Sigmoid colon (tissue), 6 donors: ENCODE measurements at regions not wholly inside any gene's neighbourhood (a gene's known extent, or its start where the extent isn't known, plus 50 kb on each side); places are given as distances from the start of the nearest gene placed in this dataset.

Experiments
- DNase-seq: peaks from one replicate; pipeline ENCODE4 v3.0.0-alpha.2; 2019
- H3K27ac ChIP-seq, 4 donors: fragments of 200-600 bp; sonication (generic); one replicate each; pipeline ENCODE4 v1.5.1; 2016 to 2019; ENCODE audit warnings: mild to moderate bottlenecking in 1 of 4
- H3K27me3 ChIP-seq, 3 donors: fragments of 200-600 bp; sonication (generic); one replicate each; pipeline ENCODE4 v1.5.1; 2019; ENCODE audit warnings: mild to moderate bottlenecking in 1 of 3
- H3K36me3 ChIP-seq, 4 donors: fragments of 200-600 bp; sonication (generic); one replicate each; pipeline ENCODE4 v1.5.1; 2016 to 2019
- H3K4me1 ChIP-seq, 4 donors: fragments of 200-600 bp; sonication (generic); one replicate each; pipeline ENCODE4 v1.5.1; 2017 to 2019
- H3K4me3 ChIP-seq, 4 donors: fragments of 200-600 bp; sonication (generic); one replicate each; pipeline ENCODE4 v1.5.1; 2017 to 2019; ENCODE audit warnings: mild to moderate bottlenecking in 2 of 4, moderate library complexity in 1 of 4
- H3K9me3 ChIP-seq, 4 donors: fragments of 200-600 bp in 3 of 4; sonication (generic) in 3 of 4; one replicate each; pipeline versions ENCODE4 v1.5.1 to v1.6.1; 2013 to 2019
- CTCF ChIP-seq, 4 experiments: fragments of 450-650 bp in 3 of 4; fragments of 200-600 bp in 1 of 4; IDR thresholded peaks; one replicate each; pipeline ENCODE4 v1.5.1; 2016 to 2019; ENCODE audit warnings: antibody characterized with exemption in 4 of 4, mild to moderate bottlenecking in 3 of 4, moderate library complexity in 2 of 4
- EP300 ChIP-seq, 4 donors: sonication (generic); formaldehyde crosslinking; IDR thresholded peaks; one replicate each; pipeline ENCODE4 v1.6.1; 2017; ENCODE audit warnings: antibody characterized with exemption in 4 of 4
- POLR2A ChIP-seq, 2 donors: fragments of 450-650 bp; IDR thresholded peaks; one replicate each; pipeline ENCODE4 v1.6.1; 2016; ENCODE audit warnings: antibody characterized with exemption in 2 of 2, mild to moderate bottlenecking in 2 of 2, moderate library complexity in 2 of 2
- POLR2AphosphoS5 ChIP-seq, 4 donors: sonication (generic); formaldehyde crosslinking; IDR thresholded peaks; one replicate each; pipeline ENCODE4 v1.6.1; 2017; ENCODE audit warnings: antibody characterized with exemption in 4 of 4
- WGBS, 2 donors: extraction: QIAGEN DNeasy Blood & Tissue Kit; methylation state at CpG; one replicate each; pipeline ENCODE4 v1.1.7; 2013; 5-methylcytosine and 5-hydroxymethylcytosine counted together
- intact Hi-C: fragments of 100-400 bp; cut with DNase I; formaldehyde crosslinking; loops from one replicate; pipeline ENCODE4 v1.15.1; 2023
- donor health status: healthy with polysubstance abuse.
- donor health status: healthy.

- intact Hi-C loops = no loop called here
- TF ChIP-seq POLR2AphosphoS5 (IDR thresholded peaks at IDR 0.05) (no peak), CTCF (IDR thresholded peaks at IDR 0.05) (no peak), POLR2A (IDR thresholded peaks at IDR 0.05) (no peak), EP300 (IDR thresholded peaks at IDR 0.05) (no peak)
- WGBS, 2 donors = 67 to 88% methylated on average over 16 of the region's 16 CpGs
- Histone ChIP-seq H3K9me3 (no peaks in the 10 kb centered on the region), H3K4me1 (peaks cover 0 to 7% (median 0%) of the 10 kb centered on the region in 4 donors), H3K4me3 (no peak overlapping the region), H3K27me3 (no peaks in the 10 kb centered on the region), H3K27ac (no peak overlapping the region), H3K36me3 (no peaks in the 10 kb centered on the region)
- peak; percentile 50 for DNase-seq
Measured at GRCh38 chr2:239727182-239727775, 297.9 kb downstream of the NDUFA10 start.

GRCh38 chr2:239726631-239727181 lies 298.4 kb downstream of the NDUFA10 start:
- Histone ChIP-seq H3K4me3 (no peak overlapping the region), H3K36me3 (no peaks in the 10 kb centered on the region), H3K27ac (no peak overlapping the region), H3K27me3 (no peaks in the 10 kb centered on the region), H3K9me3 (no peaks in the 10 kb centered on the region), H3K4me1 (peaks cover 0 to 7% (median 0%) of the 10 kb centered on the region in 4 donors)
- 76 to 90% methylated on average over 13 of the region's 13 CpGs for WGBS, 2 donors
- peak; percentile 46 for DNase-seq
- TF ChIP-seq POLR2AphosphoS5 (IDR thresholded peaks at IDR 0.05) (no peak), CTCF (IDR thresholded peaks at IDR 0.05) (no peak), EP300 (IDR thresholded peaks at IDR 0.05) (no peak), POLR2A (IDR thresholded peaks at IDR 0.05) (no peak)
- intact Hi-C loops = no loop called here

- Histone ChIP-seq H3K4me3 (no peak overlapping the region), H3K4me1 (peaks cover 0 to 7% (median 0%) of the 10 kb centered on the region in 4 donors), H3K27me3 (no peaks in the 10 kb centered on the region), H3K36me3 (no peaks in the 10 kb centered on the region), H3K9me3 (no peaks in the 10 kb centered on the region), H3K27ac (no peak overlapping the region)
- TF ChIP-seq POLR2AphosphoS5 (IDR thresholded peaks at IDR 0.05) (no peak), EP300 (IDR thresholded peaks at IDR 0.05) (no peak), POLR2A (IDR thresholded peaks at IDR 0.05) (no peak), CTCF (IDR thresholded peaks at IDR 0.05) (no peak)
- DNase-seq = peak; percentile 62
- 74 to 77% methylated on average over 18 of the region's 18 CpGs for WGBS, 2 donors
- intact Hi-C loops = no loop called here
Measured at GRCh38 chr2:239726091-239726591, 299.0 kb downstream of the NDUFA10 start.

GRCh38 chr2:239725551-239725890 lies 299.6 kb downstream of the NDUFA10 start:
- 88 to 93% methylated on average over 7 of the region's 7 CpGs for WGBS, 2 donors
- no peak for DNase-seq
- no peak overlapping the region for H3K4me3 ChIP-seq
- TF ChIP-seq CTCF (IDR thresholded peaks at IDR 0.05) (no peak), POLR2A (IDR thresholded peaks at IDR 0.05) (no peak), EP300 (IDR thresholded peaks at IDR 0.05) (no peak), POLR2AphosphoS5 (IDR thresholded peaks at IDR 0.05) (no peak)
- intact Hi-C loops = no loop called here
- no peaks in the 10 kb centered on the region for H3K27me3 ChIP-seq
- H3K9me3 ChIP-seq = no peaks in the 10 kb centered on the region
- H3K36me3 ChIP-seq = no peaks in the 10 kb centered on the region
- peaks cover 0 to 7% (median 0%) of the 10 kb centered on the region in 4 donors for H3K4me1 ChIP-seq
- no peak overlapping the region for H3K27ac ChIP-seq
